Coronary artery (tissue), 2 donors: ENCODE measurements at regions not wholly inside any gene's neighbourhood (a gene's known extent, or its start where the extent isn't known, plus 50 kb on each side); places are given as distances from the start of the nearest gene placed in this dataset.
"Not testable (repeated sequence)": the region's sequence is repeated elsewhere in the genome, so short reads cannot be mapped to it uniquely, and the experiment has no call there.

Experiments used
- DNase-seq: peaks from one replicate; pipeline ENCODE4 v3.0.0-alpha.2; 2017; ENCODE audit warnings: low spot score
- H3K27ac ChIP-seq, 2 donors: fragments of 200-600 bp; sonication (generic); one replicate each; pipeline ENCODE4 v1.5.1; 2016 to 2019
- H3K4me3 ChIP-seq: fragments of 200-600 bp; sonication (generic); 2 replicates; pipeline ENCODE4 v1.5.1; 2016; ENCODE audit warnings: mild to moderate bottlenecking, moderate library complexity
- CTCF ChIP-seq: fragments of 200-600 bp; sonication (generic); IDR thresholded peaks from one replicate; pipeline ENCODE4 v1.5.1; 2019; ENCODE audit warnings: antibody characterized with exemption

- Histone ChIP-seq H3K4me3 (no peak overlapping the region), H3K27ac (no peak overlapping the region)
- DNase-seq: no peak
- no peak for TF ChIP-seq CTCF
Observed at GRCh38 chr4:49217492-49217891, 231.4 kb downstream of the CWH43 start.

GRCh38 chr4:49218094-49218493 lies 232.0 kb downstream of the CWH43 start:
- not testable (repeated sequence) for DNase-seq, H3K27ac ChIP-seq, H3K4me3 ChIP-seq

GRCh38 chr4:49218931-49219330 lies 232.9 kb downstream of the CWH43 start:
- H3K4me3 ChIP-seq, H3K27ac ChIP-seq, DNase-seq: not testable (repeated sequence)

- not testable (repeated sequence) for DNase-seq, H3K27ac ChIP-seq, H3K4me3 ChIP-seq
Observed at GRCh38 chr4:49219489-49220225, 233.6 kb downstream of the CWH43 start.

- Histone ChIP-seq H3K4me3 (no peak overlapping the region), H3K27ac (no peak overlapping the region)
- no peak for DNase-seq
- no peak for TF ChIP-seq CTCF
Observed at GRCh38 chr4:49221209-49221608, 235.1 kb downstream of the CWH43 start.

GRCh38 chr4:49222810-49223209 lies 236.7 kb downstream of the CWH43 start:
- not testable (repeated sequence) for DNase-seq

GRCh38 chr4:49226216-49226866 lies 240.3 kb downstream of the CWH43 start:
- DNase-seq, H3K27ac ChIP-seq, H3K4me3 ChIP-seq: not testable (repeated sequence)

More at GRCh38 chr4:49222810-49223209, 236.7 kb downstream of the CWH43 start:
- H3K4me3 ChIP-seq, H3K27ac ChIP-seq: not testable (repeated sequence)

- H3K4me3 ChIP-seq, H3K27ac ChIP-seq, DNase-seq: not testable (repeated sequence)
Observed at GRCh38 chr4:49227941-49228340, 241.9 kb downstream of the CWH43 start.

GRCh38 chr4:49229243-49229642 lies 243.2 kb downstream of the CWH43 start:
- H3K4me3 ChIP-seq, H3K27ac ChIP-seq, DNase-seq: not testable (repeated sequence)

- DNase-seq, H3K4me3 ChIP-seq, H3K27ac ChIP-seq: not testable (repeated sequence)
Observed at GRCh38 chr4:49229713-49230112, 243.6 kb downstream of the CWH43 start.

- DNase-seq, H3K27ac ChIP-seq, H3K4me3 ChIP-seq: not testable (repeated sequence)
Observed at GRCh38 chr4:49233346-49233745, 247.3 kb downstream of the CWH43 start.

GRCh38 chr4:49233749-49234148 lies 247.7 kb downstream of the CWH43 start:
- not testable (repeated sequence) for H3K27ac ChIP-seq, DNase-seq, H3K4me3 ChIP-seq

- not testable (repeated sequence) for H3K27ac ChIP-seq, DNase-seq, H3K4me3 ChIP-seq
Observed at GRCh38 chr4:49234382-49234781, 248.3 kb downstream of the CWH43 start.

GRCh38 chr4:49235413-49236160 lies 249.5 kb downstream of the CWH43 start:
- not testable (repeated sequence) for DNase-seq, H3K27ac ChIP-seq, H3K4me3 ChIP-seq

- not testable (repeated sequence) for DNase-seq, H3K27ac ChIP-seq
Observed at GRCh38 chr4:49236474-49236873, 250.4 kb downstream of the CWH43 start.

GRCh38 chr4:49241295-49241694 lies 255.2 kb downstream of the CWH43 start:
- not testable (repeated sequence) for DNase-seq

More at GRCh38 chr4:49236474-49236873, 250.4 kb downstream of the CWH43 start:
- not testable (repeated sequence) for H3K4me3 ChIP-seq

GRCh38 chr4:49262786-49263185 lies 276.7 kb downstream of the CWH43 start:
- not testable (repeated sequence) for H3K27ac ChIP-seq, H3K4me3 ChIP-seq, DNase-seq

More at GRCh38 chr4:49241295-49241694, 255.2 kb downstream of the CWH43 start:
- H3K4me3 ChIP-seq, H3K27ac ChIP-seq: not testable (repeated sequence)
